Progenitor cell of endocrine pancreas (in vitro differentiated cells): ENCODE measurements at regions not wholly inside any gene's neighbourhood (a gene's known extent, or its start where the extent isn't known, plus 50 kb on each side); places are given as distances from the start of the nearest gene placed in this dataset.

Experiments
- DNase-seq: peaks from one replicate; pipeline ENCODE4 v3.0.0; 2021; ENCODE audit warnings: low spot score; ENCODE audit not compliant: unreplicated experiment
- H3K27ac Mint-ChIP-seq: 2 replicates; pipeline ENCODE4 v1.8.0; 2021; ENCODE audit warnings: mild to moderate bottlenecking, moderate library complexity, mixed read lengths
- H3K27me3 Mint-ChIP-seq: 2 replicates; pipeline ENCODE4 v1.8.0; 2021; ENCODE audit warnings: mixed read lengths
- H3K36me3 Mint-ChIP-seq: 2 replicates; pipeline ENCODE4 v1.8.0; 2022; ENCODE audit warnings: mixed read lengths; ENCODE audit not compliant: insufficient read depth
- H3K4me1 Mint-ChIP-seq: 2 replicates; pipeline ENCODE4 v1.8.0; 2021; ENCODE audit warnings: low read depth, mixed read lengths
- H3K4me3 Mint-ChIP-seq: 2 replicates; pipeline ENCODE4 v1.8.0; 2021; ENCODE audit warnings: low read depth, mild to moderate bottlenecking, moderate library complexity, mixed read lengths
- H3K9me3 Mint-ChIP-seq: 2 replicates; pipeline ENCODE4 v1.8.0; 2021; ENCODE audit warnings: low read depth, mixed read lengths
- TF ChIP-seq, protein P1 (sequence below): fragments of 200-600 bp; sonication (generic); IDR thresholded peaks from one replicate; pipeline ENCODE4 v1.5.0; 2021; ENCODE audit warnings: antibody characterized with exemption, mild to moderate bottlenecking; ENCODE audit not compliant: unreplicated experiment

GRCh38 chr9:99735041-99735440, 86.6 kb upstream of the NR4A3 start:
- H3K27me3 Mint-ChIP-seq, result peaks cover 4% of the 10 kb centered on the region
- TF ChIP-seq, protein P1, sequence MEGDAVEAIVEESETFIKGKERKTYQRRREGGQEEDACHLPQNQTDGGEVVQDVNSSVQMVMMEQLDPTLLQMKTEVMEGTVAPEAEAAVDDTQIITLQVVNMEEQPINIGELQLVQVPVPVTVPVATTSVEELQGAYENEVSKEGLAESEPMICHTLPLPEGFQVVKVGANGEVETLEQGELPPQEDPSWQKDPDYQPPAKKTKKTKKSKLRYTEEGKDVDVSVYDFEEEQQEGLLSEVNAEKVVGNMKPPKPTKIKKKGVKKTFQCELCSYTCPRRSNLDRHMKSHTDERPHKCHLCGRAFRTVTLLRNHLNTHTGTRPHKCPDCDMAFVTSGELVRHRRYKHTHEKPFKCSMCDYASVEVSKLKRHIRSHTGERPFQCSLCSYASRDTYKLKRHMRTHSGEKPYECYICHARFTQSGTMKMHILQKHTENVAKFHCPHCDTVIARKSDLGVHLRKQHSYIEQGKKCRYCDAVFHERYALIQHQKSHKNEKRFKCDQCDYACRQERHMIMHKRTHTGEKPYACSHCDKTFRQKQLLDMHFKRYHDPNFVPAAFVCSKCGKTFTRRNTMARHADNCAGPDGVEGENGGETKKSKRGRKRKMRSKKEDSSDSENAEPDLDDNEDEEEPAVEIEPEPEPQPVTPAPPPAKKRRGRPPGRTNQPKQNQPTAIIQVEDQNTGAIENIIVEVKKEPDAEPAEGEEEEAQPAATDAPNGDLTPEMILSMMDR, result no peak
- no peak overlapping the region for H3K4me3 Mint-ChIP-seq
- H3K4me1 Mint-ChIP-seq, result no peaks in the 10 kb centered on the region
- no peaks in the 10 kb centered on the region for H3K36me3 Mint-ChIP-seq
- H3K27ac Mint-ChIP-seq, result no peak overlapping the region
- no peak for DNase-seq
- H3K9me3 Mint-ChIP-seq, result no peaks in the 10 kb centered on the region

- no peak overlapping the region for H3K27ac Mint-ChIP-seq
- DNase-seq, result no peak
- H3K4me1 Mint-ChIP-seq, result no peaks in the 10 kb centered on the region
- TF ChIP-seq, protein P1, result no peak
- no peaks in the 10 kb centered on the region for H3K36me3 Mint-ChIP-seq
- peaks cover 4% of the 10 kb centered on the region for H3K27me3 Mint-ChIP-seq
- H3K9me3 Mint-ChIP-seq, result no peaks in the 10 kb centered on the region
- no peak overlapping the region for H3K4me3 Mint-ChIP-seq
These were observed 85.4 kb upstream of the NR4A3 start for GRCh38 chr9:99736291-99736690.

- Mint-ChIP-seq H3K4me1 (peaks cover 8% of the 10 kb centered on the region), H3K27me3 (peaks cover 4% of the 10 kb centered on the region), H3K36me3 (no peaks in the 10 kb centered on the region), H3K4me3 (no peak overlapping the region), H3K9me3 (no peaks in the 10 kb centered on the region), H3K27ac (no peak overlapping the region)
- DNase-seq, result no peak
- TF ChIP-seq, protein P1, result no peak
These were observed 84.0 kb upstream of the NR4A3 start for GRCh38 chr9:99737649-99738048.

GRCh38 chr9:99743006-99743405, 78.7 kb upstream of the NR4A3 start:
- TF ChIP-seq, protein P1, result no peak
- Mint-ChIP-seq H3K27me3 (no peaks in the 10 kb centered on the region), H3K4me1 (peaks cover 15% of the 10 kb centered on the region), H3K9me3 (no peaks in the 10 kb centered on the region), H3K27ac (no peak overlapping the region), H3K4me3 (no peak overlapping the region), H3K36me3 (no peaks in the 10 kb centered on the region)
- no peak for DNase-seq

DNA sequence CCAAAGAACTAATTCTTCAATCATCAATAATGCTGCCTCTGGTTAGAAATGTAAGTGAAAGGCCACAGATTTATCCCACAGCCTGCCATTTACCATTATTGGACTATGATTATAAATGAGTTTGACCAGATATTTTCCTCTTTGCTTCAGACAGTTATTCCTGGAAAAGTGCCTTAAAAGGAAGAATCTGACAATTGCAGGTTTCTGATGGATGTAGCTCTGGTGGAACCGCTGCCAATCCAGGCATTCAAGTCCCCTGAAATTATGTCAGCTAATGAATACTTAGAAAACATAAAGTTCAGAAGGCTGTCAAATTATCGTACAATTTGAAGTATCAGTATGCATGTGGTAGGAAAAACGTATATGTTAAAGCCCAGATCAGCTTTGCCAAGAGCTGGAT, 78.2 kb upstream of the NR4A3 start:
- peaks cover 15% of the 10 kb centered on the region for H3K4me1 Mint-ChIP-seq
- no peak overlapping the region for H3K4me3 Mint-ChIP-seq
- no peak for DNase-seq
- H3K9me3 Mint-ChIP-seq, result no peaks in the 10 kb centered on the region
- no peak overlapping the region for H3K27ac Mint-ChIP-seq
- no peaks in the 10 kb centered on the region for H3K27me3 Mint-ChIP-seq
- no peaks in the 10 kb centered on the region for H3K36me3 Mint-ChIP-seq
- TF ChIP-seq, protein P1, result no peak

GRCh38 chr9:99744132-99744531, 77.6 kb upstream of the NR4A3 start:
- Mint-ChIP-seq H3K27ac (no peak overlapping the region), H3K27me3 (no peaks in the 10 kb centered on the region), H3K36me3 (no peaks in the 10 kb centered on the region), H3K4me3 (no peak overlapping the region), H3K9me3 (no peaks in the 10 kb centered on the region), H3K4me1 (peaks cover 15% of the 10 kb centered on the region)
- DNase-seq, result no peak
- TF ChIP-seq, protein P1, result no peak
